Transverse colon (tissue), 4 donors: ENCODE measurements at regions not wholly inside any gene's neighbourhood (a gene's known extent, or its start where the extent isn't known, plus 50 kb on each side); places are given as distances from the start of the nearest gene placed in this dataset.

Source experiments
- DNase-seq: peaks from one replicate; pipeline ENCODE4 v3.0.0-alpha.2; 2019
- H3K27ac ChIP-seq, 4 donors: fragments of 200-600 bp; sonication (generic); 2 replicates each; pipeline ENCODE4 v1.5.1; 2016 to 2018; ENCODE audit warnings: inconsistent platforms in 4 of 4
- H3K27me3 ChIP-seq: fragments of 200-600 bp; sonication (generic); 2 replicates; pipeline ENCODE4 v1.5.1; 2017; ENCODE audit warnings: inconsistent platforms
- H3K36me3 ChIP-seq, 4 donors: fragments of 200-600 bp; sonication (generic); 2 replicates each; pipeline ENCODE4 v1.5.1; 2017 to 2019; ENCODE audit warnings: inconsistent platforms in 4 of 4
- H3K4me1 ChIP-seq, 4 donors: fragments of 200-600 bp; sonication (generic); 2 replicates each; pipeline ENCODE4 v1.5.1; 2017 to 2020; ENCODE audit warnings: inconsistent platforms in 4 of 4
- H3K4me3 ChIP-seq, 4 donors: fragments of 200-600 bp; sonication (generic); 1 replicate in 1 of 4; 2 replicates in 3 of 4; pipeline versions ENCODE4 v1.5.1 to v1.6.1; 2017 to 2019; ENCODE audit warnings: inconsistent platforms in 4 of 4
- H3K9me3 ChIP-seq, 2 donors: fragments of 200-600 bp; sonication (generic); 2 replicates each; pipeline ENCODE4 v1.5.1; 2017 to 2019; ENCODE audit warnings: inconsistent platforms in 2 of 2
- EP300 ChIP-seq: sonication (generic); formaldehyde crosslinking; IDR thresholded peaks from one replicate; pipeline ENCODE4 v1.6.1; 2017; ENCODE audit warnings: antibody characterized with exemption, low read depth
- POLR2A ChIP-seq: fragments of 450-650 bp; IDR thresholded peaks from one replicate; pipeline ENCODE4 v1.6.1; 2016; ENCODE audit warnings: antibody characterized with exemption, mild to moderate bottlenecking, moderate library complexity
- POLR2AphosphoS5 ChIP-seq, 3 donors: sonication (generic); formaldehyde crosslinking; IDR thresholded peaks; one replicate each; pipeline ENCODE4 v1.6.1; 2016; ENCODE audit warnings: antibody characterized with exemption in 3 of 3
- WGBS, 2 donors: methylation state at CpG; one replicate each; pipeline ENCODE4 v1.1.5; 2018; ENCODE audit warnings: low coverage in 1 of 2; 5-methylcytosine and 5-hydroxymethylcytosine counted together
- in situ Hi-C, 4 donors: fragments of 200-750 bp; cut with MboI; loops; one replicate each; pipeline versions ENCODE4 v1.15.0 to v1.15.1; 2017; ENCODE audit warnings: low sequenced_read_pairs in 3 of 4, low pct_ligation_motif_present in 1 of 4, low pct_unique_long_range_greater_than_20kb in 1 of 4
- intact Hi-C: fragments of 100-400 bp; cut with DNase I; formaldehyde crosslinking; loops from one replicate; pipeline ENCODE4 v1.15.1; 2023; ENCODE audit warnings: low total_unique reads
- TF ChIP-seq, protein P1 (sequence below), 5 experiments: fragments of 200-600 bp in 3 of 5; fragments of 450-650 bp in 2 of 5; sonication (generic) in 3 of 5; IDR thresholded peaks; 1 replicate in 2 of 5; 2 replicates in 3 of 5; pipeline ENCODE4 v1.5.1; 2016 to 2017; ENCODE audit warnings: antibody characterized with exemption in 5 of 5, inconsistent platforms in 3 of 5, mild to moderate bottlenecking in 2 of 5, moderate library complexity in 1 of 5

DNA sequence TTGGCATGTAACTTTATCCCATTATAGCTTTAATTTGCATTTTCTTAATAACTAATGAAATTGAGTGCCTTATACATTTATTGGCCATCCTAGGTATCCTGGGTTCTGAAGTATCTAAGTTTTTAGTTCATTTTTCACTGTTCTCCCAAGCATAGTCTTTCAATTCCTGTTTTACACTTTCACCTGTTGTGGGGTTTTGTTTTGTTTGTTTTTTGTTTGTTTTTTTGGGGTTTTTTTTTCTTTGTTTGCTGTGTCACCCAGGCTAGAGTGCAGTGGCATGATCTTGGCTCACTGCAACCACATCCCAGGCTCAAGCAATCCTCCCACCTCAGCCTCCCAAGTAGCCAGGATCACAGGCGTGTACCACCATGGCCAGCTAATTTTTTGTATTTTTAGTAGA, 83.1 kb upstream of the GADL1 start:
- no peaks in the 10 kb centered on the region for H3K36me3 ChIP-seq
- intact Hi-C loops (no loop called here), in situ Hi-C loops (no loop called here)
- no peaks in the 10 kb centered on the region for H3K27me3 ChIP-seq
- H3K27ac ChIP-seq: no peak overlapping the region
- no peaks in the 10 kb centered on the region for H3K4me1 ChIP-seq
- H3K9me3 ChIP-seq: no peaks in the 10 kb centered on the region
- TF ChIP-seq, protein P1, sequence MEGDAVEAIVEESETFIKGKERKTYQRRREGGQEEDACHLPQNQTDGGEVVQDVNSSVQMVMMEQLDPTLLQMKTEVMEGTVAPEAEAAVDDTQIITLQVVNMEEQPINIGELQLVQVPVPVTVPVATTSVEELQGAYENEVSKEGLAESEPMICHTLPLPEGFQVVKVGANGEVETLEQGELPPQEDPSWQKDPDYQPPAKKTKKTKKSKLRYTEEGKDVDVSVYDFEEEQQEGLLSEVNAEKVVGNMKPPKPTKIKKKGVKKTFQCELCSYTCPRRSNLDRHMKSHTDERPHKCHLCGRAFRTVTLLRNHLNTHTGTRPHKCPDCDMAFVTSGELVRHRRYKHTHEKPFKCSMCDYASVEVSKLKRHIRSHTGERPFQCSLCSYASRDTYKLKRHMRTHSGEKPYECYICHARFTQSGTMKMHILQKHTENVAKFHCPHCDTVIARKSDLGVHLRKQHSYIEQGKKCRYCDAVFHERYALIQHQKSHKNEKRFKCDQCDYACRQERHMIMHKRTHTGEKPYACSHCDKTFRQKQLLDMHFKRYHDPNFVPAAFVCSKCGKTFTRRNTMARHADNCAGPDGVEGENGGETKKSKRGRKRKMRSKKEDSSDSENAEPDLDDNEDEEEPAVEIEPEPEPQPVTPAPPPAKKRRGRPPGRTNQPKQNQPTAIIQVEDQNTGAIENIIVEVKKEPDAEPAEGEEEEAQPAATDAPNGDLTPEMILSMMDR (IDR thresholded peaks at IDR 0.05): no peak
- TF ChIP-seq EP300 (no peak), POLR2AphosphoS5 (IDR thresholded peaks at IDR 0.05) (no peak)
- no peak overlapping the region for H3K4me3 ChIP-seq
- WGBS, 2 donors: 96 to 100% methylated on average over 1 of the region's 1 CpG
- no peak for DNase-seq

DNA sequence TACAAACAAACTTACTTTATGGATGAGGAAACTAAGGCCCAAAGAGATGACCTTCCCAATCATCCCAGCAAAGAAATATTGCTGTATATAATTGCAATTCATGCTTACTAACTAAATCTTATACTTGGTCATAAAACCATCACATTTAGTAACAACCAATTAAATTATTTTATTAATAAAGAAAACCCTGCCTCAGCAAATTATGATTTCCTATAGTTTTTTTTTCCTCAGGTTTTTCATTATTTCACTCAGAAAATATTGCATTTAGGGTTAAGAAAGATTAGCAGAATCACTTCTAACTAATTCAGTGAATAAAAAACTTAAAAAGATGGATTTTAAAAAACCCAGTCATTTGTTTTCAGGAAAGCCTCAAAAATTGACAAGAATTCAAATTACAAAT, 86.5 kb upstream of the GADL1 start:
- H3K27ac ChIP-seq: no peak overlapping the region
- intact Hi-C loops: no loop called here

DNA sequence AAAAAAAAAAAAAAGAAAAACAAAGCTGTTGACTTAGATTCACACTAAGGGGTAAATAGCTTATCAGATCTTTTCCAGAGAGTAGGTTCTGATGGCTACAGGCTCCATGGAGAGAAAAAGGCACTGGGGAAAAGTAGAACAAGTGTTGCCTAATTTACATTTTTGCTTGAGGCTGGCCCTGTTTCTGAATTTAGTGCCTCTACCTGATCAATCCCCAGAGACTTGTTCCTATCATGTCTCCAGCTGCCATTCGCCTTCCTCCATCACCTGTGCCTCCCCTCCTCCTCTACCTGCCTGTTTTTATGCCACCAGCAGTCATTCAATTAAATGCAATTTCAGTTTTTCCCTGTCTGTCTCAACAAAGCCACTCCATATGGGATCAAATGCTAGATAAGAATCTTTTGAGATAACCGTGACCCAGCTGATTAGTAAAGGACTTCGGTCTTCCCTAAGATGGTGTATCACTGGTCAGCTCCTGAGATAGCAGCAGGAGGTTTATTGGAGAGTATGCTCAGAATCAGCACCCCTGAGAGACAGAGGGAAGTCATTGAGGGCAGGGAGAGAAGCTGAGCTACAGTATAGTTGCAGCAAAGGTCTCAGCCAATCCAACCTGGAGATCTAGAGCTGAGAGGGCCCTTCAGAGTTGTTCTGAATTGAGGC, 88.1 kb upstream of the GADL1 start:
- H3K4me1 ChIP-seq: peaks cover 0 to 7% (median 0%) of the 10 kb centered on the region in 4 donors
- H3K9me3 ChIP-seq: no peaks in the 10 kb centered on the region
- H3K27ac ChIP-seq: no peak overlapping the region
- no peaks in the 10 kb centered on the region for H3K36me3 ChIP-seq
- H3K4me3 ChIP-seq: no peak overlapping the region
- no peaks in the 10 kb centered on the region for H3K27me3 ChIP-seq
- TF ChIP-seq POLR2A: no peak
- TF ChIP-seq, protein P1 (IDR thresholded peaks at IDR 0.05): no peak
- 88 to 93% methylated on average over 3 of the region's 3 CpGs for WGBS, 2 donors
- in situ Hi-C loops: no loop called here
- intact Hi-C loops: no loop called here
- no peak for DNase-seq

More for the DNA sequence above, 86.5 kb upstream of the GADL1 start:
- Histone ChIP-seq H3K4me1 (peaks cover 0 to 7% (median 0%) of the 10 kb centered on the region in 4 donors), H3K9me3 (no peaks in the 10 kb centered on the region), H3K36me3 (no peaks in the 10 kb centered on the region), H3K27me3 (no peaks in the 10 kb centered on the region), H3K4me3 (no peak overlapping the region)
- TF ChIP-seq, protein P1 (IDR thresholded peaks at IDR 0.05): no peak
- no peak for TF ChIP-seq POLR2AphosphoS5 (IDR thresholded peaks at IDR 0.05)
- no peak for TF ChIP-seq POLR2A
- no peak for TF ChIP-seq EP300
- no peak for DNase-seq
- in situ Hi-C loops: no loop called here

DNA sequence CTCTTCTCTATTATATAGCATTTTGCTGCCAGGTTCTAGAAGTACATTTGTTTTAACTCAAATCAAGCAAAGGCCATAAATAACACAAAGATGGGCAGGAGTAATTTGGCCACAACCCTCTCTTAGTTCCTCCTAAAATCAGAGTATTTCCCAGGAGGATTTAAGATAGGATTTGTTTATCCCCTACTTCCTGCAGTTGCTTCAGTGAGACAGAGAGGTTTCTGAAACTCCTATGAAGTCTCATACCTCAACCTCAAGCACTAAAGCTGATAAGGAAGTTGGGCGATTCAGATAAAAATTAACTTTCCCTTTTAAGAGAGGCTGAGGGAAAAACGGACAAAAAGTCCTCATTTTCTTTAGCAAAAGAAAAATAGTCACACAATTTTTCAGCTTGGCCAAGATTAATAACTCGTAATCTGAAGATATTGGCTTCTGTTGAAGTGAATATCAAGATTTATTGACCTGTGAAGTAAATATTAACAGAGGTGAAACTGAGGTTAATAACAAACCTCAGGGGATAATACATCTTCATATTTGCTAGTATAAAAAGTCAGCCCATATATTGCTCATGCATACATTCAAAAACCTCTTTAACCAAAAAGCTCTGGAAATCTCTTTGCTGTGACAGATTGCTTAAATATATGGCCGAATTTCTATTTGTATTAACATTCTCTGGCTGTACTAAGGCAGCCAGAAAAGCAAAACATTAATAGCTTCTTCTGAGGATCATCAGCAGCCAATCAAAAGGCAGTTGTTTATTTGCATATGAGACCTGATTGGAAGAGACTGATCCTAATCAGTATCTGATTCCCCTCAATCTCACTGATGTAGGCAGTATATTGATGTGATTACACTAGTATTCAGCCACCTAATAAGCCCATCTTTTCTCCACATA, 90.6 kb upstream of the GADL1 start:
- Histone ChIP-seq H3K27ac (no peak overlapping the region), H3K9me3 (no peaks in the 10 kb centered on the region), H3K36me3 (no peaks in the 10 kb centered on the region), H3K4me1 (peaks cover 0 to 7% (median 0%) of the 10 kb centered on the region in 4 donors), H3K4me3 (no peak overlapping the region), H3K27me3 (no peaks in the 10 kb centered on the region)
- no peak for DNase-seq
- WGBS, 2 donors: 31 to 36% methylated on average over 4 of the region's 4 CpGs
- in situ Hi-C loops (no loop called here), intact Hi-C loops (no loop called here)
- TF ChIP-seq POLR2A (no peak), POLR2AphosphoS5 (IDR thresholded peaks at IDR 0.05) (no peak), EP300 (no peak)
- TF ChIP-seq, protein P1 (IDR thresholded peaks at IDR 0.05): no peak
